ENCODE measurements at regions not wholly inside any gene's neighbourhood (a gene's known extent, or its start where the extent isn't known, plus 50 kb on each side); places are given as distances from the start of the nearest gene placed in this dataset.

DNA sequence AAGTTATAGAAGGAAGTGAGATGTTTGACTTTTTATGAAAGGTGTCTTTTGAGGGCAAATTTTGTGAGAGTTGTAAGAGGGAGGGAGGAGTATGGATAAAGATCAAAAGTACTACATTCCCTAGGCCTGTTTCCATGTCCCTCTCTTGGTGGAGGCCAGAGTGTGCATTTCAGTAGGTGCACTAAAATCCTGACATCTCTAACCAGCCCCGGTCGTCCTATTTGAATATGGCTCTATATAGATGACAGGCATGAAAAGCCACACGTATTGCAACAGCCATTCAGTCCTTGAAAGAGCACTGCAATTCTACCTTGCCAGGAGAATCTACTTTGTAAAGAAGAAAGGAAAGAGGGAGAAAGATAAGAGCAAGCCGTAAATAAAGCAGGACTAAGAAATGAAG, 510.1 kb downstream of the IRS2 start:
- H3K4ac ChIP-seq (ENCODE audit: low read depth, low read length) = peak overlapping the region; percentile 20; the same call in 1 of the 2 replicates

More for the DNA sequence above, 510.1 kb downstream of the IRS2 start:
- H3K4me2 ChIP-seq (ENCODE audit: low read depth, low read length) = no peak overlapping the region
- H2BK15ac ChIP-seq (ENCODE audit: low read depth, low read length) = peak overlapping the region; percentile 19; the same call in 1 of the 3 replicates
- H3K18ac ChIP-seq (ENCODE audit: low read depth, low read length) = peak overlapping the region; percentile 56; the same call in 1 of the 2 replicates
- no peak overlapping the region; the same call in 1 of the 2 replicates for H4K5ac ChIP-seq (ENCODE audit: low read depth, low read length)
- no peaks in the 10 kb centered on the region for H3K9me3 ChIP-seq (ENCODE audit: control insufficient read depth, insufficient read depth, low read length)
- TF ChIP-seq RFX5 (IDR thresholded peaks at IDR 0.05; ENCODE audit: low read depth, low read length) = no peak
- TF ChIP-seq, protein P1, sequence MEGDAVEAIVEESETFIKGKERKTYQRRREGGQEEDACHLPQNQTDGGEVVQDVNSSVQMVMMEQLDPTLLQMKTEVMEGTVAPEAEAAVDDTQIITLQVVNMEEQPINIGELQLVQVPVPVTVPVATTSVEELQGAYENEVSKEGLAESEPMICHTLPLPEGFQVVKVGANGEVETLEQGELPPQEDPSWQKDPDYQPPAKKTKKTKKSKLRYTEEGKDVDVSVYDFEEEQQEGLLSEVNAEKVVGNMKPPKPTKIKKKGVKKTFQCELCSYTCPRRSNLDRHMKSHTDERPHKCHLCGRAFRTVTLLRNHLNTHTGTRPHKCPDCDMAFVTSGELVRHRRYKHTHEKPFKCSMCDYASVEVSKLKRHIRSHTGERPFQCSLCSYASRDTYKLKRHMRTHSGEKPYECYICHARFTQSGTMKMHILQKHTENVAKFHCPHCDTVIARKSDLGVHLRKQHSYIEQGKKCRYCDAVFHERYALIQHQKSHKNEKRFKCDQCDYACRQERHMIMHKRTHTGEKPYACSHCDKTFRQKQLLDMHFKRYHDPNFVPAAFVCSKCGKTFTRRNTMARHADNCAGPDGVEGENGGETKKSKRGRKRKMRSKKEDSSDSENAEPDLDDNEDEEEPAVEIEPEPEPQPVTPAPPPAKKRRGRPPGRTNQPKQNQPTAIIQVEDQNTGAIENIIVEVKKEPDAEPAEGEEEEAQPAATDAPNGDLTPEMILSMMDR (conservative IDR thresholded peaks at IDR 0.05; ENCODE audit: low read depth, low read length) = no peak
- no peak for TF ChIP-seq BHLHE40 (IDR thresholded peaks at IDR 0.05; ENCODE audit: low read depth, low read length)
- TF ChIP-seq NFE2L2 (IDR thresholded peaks at IDR 0.05; ENCODE audit: low read depth, low read length) = no peak
- no peak for TF ChIP-seq CEBPB (IDR thresholded peaks at IDR 0.05; ENCODE audit: low read depth, low read length)
- no peak for TF ChIP-seq CHD1 (IDR thresholded peaks at IDR 0.05; ENCODE audit: low read depth, low read length)
- no peak for TF ChIP-seq MXI1 (IDR thresholded peaks at IDR 0.05; ENCODE audit: borderline replicate concordance, low read depth, low read length)
- no peak for TF ChIP-seq MAZ (IDR thresholded peaks at IDR 0.05; ENCODE audit: borderline replicate concordance, low read depth, low read length)
- TF ChIP-seq, protein P2, sequence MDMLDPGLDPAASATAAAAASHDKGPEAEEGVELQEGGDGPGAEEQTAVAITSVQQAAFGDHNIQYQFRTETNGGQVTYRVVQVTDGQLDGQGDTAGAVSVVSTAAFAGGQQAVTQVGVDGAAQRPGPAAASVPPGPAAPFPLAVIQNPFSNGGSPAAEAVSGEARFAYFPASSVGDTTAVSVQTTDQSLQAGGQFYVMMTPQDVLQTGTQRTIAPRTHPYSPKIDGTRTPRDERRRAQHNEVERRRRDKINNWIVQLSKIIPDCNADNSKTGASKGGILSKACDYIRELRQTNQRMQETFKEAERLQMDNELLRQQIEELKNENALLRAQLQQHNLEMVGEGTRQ (IDR thresholded peaks at IDR 0.05; ENCODE audit: low read depth, low read length) = no peak
- no peak for TF ChIP-seq POLR2A (IDR thresholded peaks at IDR 0.05; ENCODE audit: low read depth, low read length)
- no peak for TF ChIP-seq RCOR1 (IDR thresholded peaks at IDR 0.05; ENCODE audit: insufficient replicate concordance, low read length)
- TF ChIP-seq SMC3 (IDR thresholded peaks at IDR 0.05; ENCODE audit: low read depth, low read length) = no peak
- TF ChIP-seq RAD21 (IDR thresholded peaks at IDR 0.05; ENCODE audit: low read length) = no peak
- no peak for TF ChIP-seq MAFK (IDR thresholded peaks at IDR 0.05; ENCODE audit: low read depth, low read length)
- TF ChIP-seq, protein P3, sequence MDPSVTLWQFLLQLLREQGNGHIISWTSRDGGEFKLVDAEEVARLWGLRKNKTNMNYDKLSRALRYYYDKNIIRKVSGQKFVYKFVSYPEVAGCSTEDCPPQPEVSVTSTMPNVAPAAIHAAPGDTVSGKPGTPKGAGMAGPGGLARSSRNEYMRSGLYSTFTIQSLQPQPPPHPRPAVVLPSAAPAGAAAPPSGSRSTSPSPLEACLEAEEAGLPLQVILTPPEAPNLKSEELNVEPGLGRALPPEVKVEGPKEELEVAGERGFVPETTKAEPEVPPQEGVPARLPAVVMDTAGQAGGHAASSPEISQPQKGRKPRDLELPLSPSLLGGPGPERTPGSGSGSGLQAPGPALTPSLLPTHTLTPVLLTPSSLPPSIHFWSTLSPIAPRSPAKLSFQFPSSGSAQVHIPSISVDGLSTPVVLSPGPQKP (IDR thresholded peaks at IDR 0.05; ENCODE audit: borderline replicate concordance, low read depth, low read length) = no peak
- H2BK20ac ChIP-seq (ENCODE audit: low read depth, low read length) = peak overlapping the region; percentile 65
- no peak overlapping the region for H3K56ac ChIP-seq (ENCODE audit: extremely low read depth, insufficient read depth, low read length)
- H2BK5ac ChIP-seq (ENCODE audit: low read depth, low read length, poor library complexity, severe bottlenecking) = no peak overlapping the region
- no peak overlapping the region for H2AFZ ChIP-seq (replicated peaks; ENCODE audit: low read length, poor library complexity)
- peaks cover 16% of the 10 kb centered on the region for H3K9me1 ChIP-seq (ENCODE audit: insufficient read depth, low read length)
- no peak overlapping the region; the same call in 1 of the 2 replicates for H2AK5ac ChIP-seq (ENCODE audit: low read depth, low read length)
- no peaks in the 10 kb centered on the region for H3K79me1 ChIP-seq (ENCODE audit: low read depth in 1 of 2, low read length in 2 of 2)
- no peaks in the 10 kb centered on the region for H4K20me1 ChIP-seq (ENCODE audit: insufficient read depth, low read length)
- no peaks in the 10 kb centered on the region for H3K36me3 ChIP-seq (ENCODE audit: control insufficient read depth, insufficient read depth, low read length)
- no peak overlapping the region for H3K27ac ChIP-seq (ENCODE audit: insufficient read depth, low read length)
- POLR2A ChIA-PET (ENCODE audit: unreplicated experiment) = no interaction called here
- no peaks in the 10 kb centered on the region for H3K27me3 ChIP-seq (ENCODE audit: control insufficient read depth, insufficient read depth, low read length)
- no peak overlapping the region for H3K4me3 ChIP-seq (ENCODE audit: insufficient read depth, low read depth, low read length)
- H2BK120ac ChIP-seq (ENCODE audit: low read depth, low read length) = peak overlapping the region; percentile 70
- no CpG with 5 or more reads among the region's 4 CpGs for WGBS, 2 experiments (ENCODE audit: extremely low coverage in 2 of 2, insufficient read length in 1 of 2)
- H3K14ac ChIP-seq (replicated peaks; ENCODE audit: low read depth, low read length) = peak overlapping the region; percentile 9; the same call in 1 of the 2 replicates
- dilution Hi-C loops (cut with HindIII; ENCODE audit: low sequenced_read_pairs, unreplicated experiment) = no loop called here
- H3K9ac ChIP-seq (ENCODE audit: low read depth, low read length) = no peak overlapping the region
- DNase-seq (no peak), ATAC-seq (ENCODE audit: low read depth) (no peak)
- peak overlapping the region in 1 of 2 experiments; percentile 26; a peak in 1 of 4 replicates for H4K8ac ChIP-seq (ENCODE audit: low read depth in 2 of 2, low read length in 2 of 2)
- H4K91ac ChIP-seq (ENCODE audit: insufficient read depth, low read depth, low read length) = 0 out of 2 replicates have a peak overlapping the region, but pooled peaks have one; percentile 20
- H3K23ac ChIP-seq (ENCODE audit: low read depth, low read length) = peak overlapping the region; percentile 45; the same call in 1 of the 2 replicates
- no TSS peak for BruUV-seq (replicated peaks)
- in situ Hi-C loops (cut with MboI; ENCODE audit: low sequenced_read_pairs) = no loop called here
- CTCF ChIA-PET = interaction anchor here (1.4 kb wide), 1 partner anchor 186 kb away, joined by 3 read pairs; no protein-coding TSS in a partner anchor
- H2AK9ac ChIP-seq (replicated peaks; ENCODE audit: low read depth, low read length, poor library complexity) = no peak overlapping the region
- intact Hi-C loops (cut with micrococcal nuclease) = no loop called here
- H3K4me1 ChIP-seq (ENCODE audit: control insufficient read depth, insufficient read depth, low read length) = peaks cover 10% of the 10 kb centered on the region; the same call in 1 of the 2 replicates

Data from IMR-90 (cell line).